Activated T-cell treated with anti-CD3 and anti-CD28 coated beads, Interleukin-2, amount 50 U/mL, for 72 hours (primary cell): ENCODE measurements at regions not wholly inside any gene's neighbourhood (a gene's known extent, or its start where the extent isn't known, plus 50 kb on each side); places are given as distances from the start of the nearest gene placed in this dataset.

Source experiments
- ATAC-seq, 2 donors: fragments of 150-1000 bp; cut with Tn5 transposase; replicated peaks in 1 of 2; 2 replicates each; pipeline ENCODE4 v1.10.0; 2021; ENCODE audit warnings: moderate library complexity in 2 of 2, mild to moderate bottlenecking in 1 of 2
- DNase-seq, 2 donors: peaks; one replicate each; pipeline ENCODE4 v3.0.0; 2021 to 2022; ENCODE audit warnings: mixed read lengths in 1 of 2
- H3K27ac Mint-ChIP-seq: one replicate; pipeline ENCODE4 v1.8.0; 2022; ENCODE audit warnings: mild to moderate bottlenecking, moderate library complexity, mixed read lengths
- H3K27me3 Mint-ChIP-seq: one replicate; pipeline ENCODE4 v1.8.0; 2022; ENCODE audit warnings: low read depth, mixed read lengths
- H3K36me3 Mint-ChIP-seq, 2 donors: one replicate each; pipeline ENCODE4 v1.8.0; 2022; ENCODE audit warnings: mixed read lengths in 2 of 2, mild to moderate bottlenecking in 1 of 2; ENCODE audit not compliant: insufficient read depth in 2 of 2
- H3K4me1 Mint-ChIP-seq: one replicate; pipeline ENCODE4 v1.8.0; 2022; ENCODE audit warnings: low read depth, mixed read lengths
- H3K4me3 Mint-ChIP-seq, 2 donors: one replicate each; pipeline ENCODE4 v1.8.0; 2022; ENCODE audit warnings: mild to moderate bottlenecking in 2 of 2, mixed read lengths in 2 of 2, moderate library complexity in 2 of 2
- H3K9me3 Mint-ChIP-seq, 2 donors: one replicate each; pipeline ENCODE4 v1.8.0; 2022; ENCODE audit warnings: mixed read lengths in 2 of 2

DNA sequence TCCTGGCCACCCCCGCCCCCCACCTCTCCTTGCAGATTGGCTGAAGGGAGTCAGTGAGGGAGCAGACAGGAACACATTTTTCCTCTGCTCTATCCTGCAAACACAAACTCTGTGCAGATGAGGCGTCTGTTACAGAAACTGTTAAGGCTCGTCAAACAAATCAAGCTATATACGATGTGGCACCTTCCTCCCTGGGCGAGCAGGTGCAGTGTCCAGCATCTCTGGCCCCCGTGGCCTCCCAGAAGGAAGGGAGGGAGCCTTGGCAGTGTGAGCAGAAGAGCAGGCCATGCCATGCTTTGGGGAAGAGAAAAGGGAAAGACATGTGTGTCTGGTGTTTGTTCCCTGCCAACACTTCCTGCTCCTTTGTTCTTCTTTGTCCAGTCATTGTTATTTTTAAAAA lies 267.8 kb downstream of the UTP18 start:
- H3K4me1 Mint-ChIP-seq, result no peaks in the 10 kb centered on the region
- H3K27me3 Mint-ChIP-seq, result peaks cover 14% of the 10 kb centered on the region
- no peak overlapping the region for H3K4me3 Mint-ChIP-seq
- no peak overlapping the region for H3K27ac Mint-ChIP-seq
- no peak for DNase-seq
- H3K9me3 Mint-ChIP-seq, result peaks cover 0 to 3% of the 10 kb centered on the region in 2 donors
- no peak for ATAC-seq
- no peaks in the 10 kb centered on the region for H3K36me3 Mint-ChIP-seq

DNA sequence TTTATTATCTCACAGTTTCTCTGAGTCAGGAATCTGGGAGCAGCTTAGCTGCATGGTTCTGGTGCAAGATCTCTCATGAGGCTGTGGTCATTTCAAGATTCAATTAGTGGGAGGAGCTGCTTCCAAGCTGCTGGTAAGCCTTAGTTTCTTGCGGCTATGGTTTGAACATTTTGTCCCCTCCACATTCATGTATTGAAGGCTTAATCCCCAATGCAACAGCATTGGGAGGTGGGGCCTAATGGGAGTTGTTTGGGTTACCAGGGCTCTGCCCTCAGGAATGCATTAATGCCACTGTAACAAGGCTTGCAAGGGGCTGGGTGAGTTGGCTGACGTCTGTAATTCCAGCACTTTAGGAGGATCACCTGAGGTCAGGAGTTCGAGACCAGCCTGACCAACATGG lies 272.9 kb downstream of the UTP18 start:
- no peak overlapping the region for H3K4me3 Mint-ChIP-seq
- H3K4me1 Mint-ChIP-seq, result no peaks in the 10 kb centered on the region
- DNase-seq (no peak), ATAC-seq (no peak)
- H3K27ac Mint-ChIP-seq, result no peak overlapping the region
- H3K36me3 Mint-ChIP-seq, result no peaks in the 10 kb centered on the region
- no peaks in the 10 kb centered on the region for H3K27me3 Mint-ChIP-seq
- H3K9me3 Mint-ChIP-seq, result no peaks in the 10 kb centered on the region

DNA sequence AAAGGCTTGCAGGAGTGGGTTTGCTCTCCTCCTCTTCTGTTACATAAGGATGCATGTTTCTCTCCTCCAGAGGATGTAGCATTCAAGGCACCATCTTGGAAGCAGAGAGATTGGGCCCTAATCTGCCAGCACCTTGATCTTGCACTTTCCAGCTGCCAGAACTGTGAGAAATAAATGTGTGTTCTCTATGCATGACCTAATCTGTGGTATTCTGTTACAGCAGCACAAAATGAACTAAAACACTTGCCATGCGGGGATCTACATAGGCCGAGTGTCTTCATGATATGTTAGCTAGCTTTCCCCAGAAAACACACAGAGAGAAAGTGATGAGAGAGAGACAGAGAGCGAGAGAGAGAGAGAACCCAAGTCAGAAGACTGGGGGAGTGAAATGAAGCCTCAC lies 273.5 kb downstream of the UTP18 start:
- no peaks in the 10 kb centered on the region for H3K4me1 Mint-ChIP-seq
- H3K9me3 Mint-ChIP-seq, result no peaks in the 10 kb centered on the region
- ATAC-seq, result no peak
- no peak for DNase-seq
- no peak overlapping the region for H3K27ac Mint-ChIP-seq
- H3K36me3 Mint-ChIP-seq, result no peaks in the 10 kb centered on the region
- H3K4me3 Mint-ChIP-seq, result no peak overlapping the region
- no peaks in the 10 kb centered on the region for H3K27me3 Mint-ChIP-seq

DNA sequence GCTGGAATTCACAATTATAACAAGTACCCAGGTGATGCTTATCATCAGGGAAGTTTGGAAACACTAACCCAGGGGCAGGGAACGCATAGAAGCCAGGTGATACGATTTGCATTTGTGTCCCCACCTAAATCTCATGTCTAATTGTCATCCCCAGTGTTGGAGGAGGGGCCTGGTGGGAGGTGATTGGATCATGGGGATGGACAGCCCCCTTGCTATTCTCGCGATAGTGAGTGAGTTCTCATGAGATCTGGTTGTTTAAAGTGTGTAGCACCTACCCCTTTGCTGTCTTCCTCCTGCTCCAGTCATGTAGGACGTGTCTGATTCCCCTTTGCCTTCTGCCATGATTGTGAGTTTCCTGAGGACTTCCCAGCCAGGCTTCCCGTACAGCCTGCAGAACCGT lies 276.3 kb downstream of the UTP18 start:
- Mint-ChIP-seq H3K36me3 (no peaks in the 10 kb centered on the region), H3K27ac (no peak overlapping the region), H3K4me3 (no peak overlapping the region), H3K4me1 (peaks cover 7% of the 10 kb centered on the region), H3K27me3 (no peaks in the 10 kb centered on the region), H3K9me3 (no peaks in the 10 kb centered on the region)
- DNase-seq, result no peak
- ATAC-seq, result no peak

DNA sequence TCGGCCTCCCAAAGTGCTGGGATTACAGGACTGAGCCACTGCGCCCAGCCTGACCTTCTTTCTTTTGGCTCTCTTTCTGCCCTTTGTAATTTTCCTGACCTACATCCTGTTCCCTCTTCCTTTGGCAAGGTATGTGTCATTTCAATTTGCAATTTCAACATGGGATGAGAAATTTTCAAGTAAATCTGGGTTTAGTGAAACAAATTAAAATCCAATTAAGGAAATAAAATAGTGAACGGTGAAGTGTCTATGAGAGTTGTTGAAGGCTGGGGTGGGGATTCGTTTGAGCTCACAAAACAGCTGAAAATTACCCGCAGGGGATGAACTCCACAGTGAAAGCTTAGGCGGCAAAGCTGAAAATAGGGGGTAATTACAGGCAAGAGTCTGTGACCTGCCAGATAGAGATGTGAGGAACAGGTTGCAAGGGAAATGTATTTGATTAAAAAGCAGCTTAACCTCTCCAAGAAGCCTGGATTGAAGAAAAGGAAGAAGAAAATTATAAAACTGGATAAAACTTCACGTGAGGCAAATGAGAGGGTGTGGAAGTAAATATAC lies 277.7 kb downstream of the UTP18 start:
- H3K9me3 Mint-ChIP-seq, result no peaks in the 10 kb centered on the region
- ATAC-seq (no peak), DNase-seq (no peak)
- H3K27ac Mint-ChIP-seq, result no peak overlapping the region
- no peaks in the 10 kb centered on the region for H3K36me3 Mint-ChIP-seq
- no peaks in the 10 kb centered on the region for H3K27me3 Mint-ChIP-seq
- H3K4me3 Mint-ChIP-seq, result no peak overlapping the region
- H3K4me1 Mint-ChIP-seq, result peaks cover 7% of the 10 kb centered on the region

DNA sequence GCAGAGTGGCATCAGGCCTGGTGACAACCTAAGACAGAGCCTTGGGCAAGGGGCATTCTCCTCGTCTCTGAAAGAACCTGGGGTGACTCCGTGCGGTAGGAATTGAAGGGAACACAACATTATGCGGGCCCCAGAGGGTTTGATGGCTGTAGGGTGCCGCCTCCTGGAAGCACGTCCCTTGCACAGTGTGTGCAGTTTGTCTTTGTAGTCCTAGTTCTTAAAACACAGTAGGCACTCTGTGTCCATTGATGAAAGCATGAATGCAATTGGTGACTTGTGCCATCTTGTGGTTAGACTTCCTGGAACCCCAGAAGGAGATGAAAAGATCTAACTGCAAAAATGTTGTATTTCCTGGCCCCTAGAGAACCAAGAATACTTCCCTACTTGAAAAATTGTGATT lies 279.8 kb downstream of the UTP18 start:
- Mint-ChIP-seq H3K4me1 (peaks cover 7% of the 10 kb centered on the region), H3K27me3 (no peaks in the 10 kb centered on the region), H3K4me3 (no peak overlapping the region), H3K36me3 (no peaks in the 10 kb centered on the region), H3K27ac (no peak overlapping the region), H3K9me3 (no peaks in the 10 kb centered on the region)
- DNase-seq, result no peak
- no peak for ATAC-seq

DNA sequence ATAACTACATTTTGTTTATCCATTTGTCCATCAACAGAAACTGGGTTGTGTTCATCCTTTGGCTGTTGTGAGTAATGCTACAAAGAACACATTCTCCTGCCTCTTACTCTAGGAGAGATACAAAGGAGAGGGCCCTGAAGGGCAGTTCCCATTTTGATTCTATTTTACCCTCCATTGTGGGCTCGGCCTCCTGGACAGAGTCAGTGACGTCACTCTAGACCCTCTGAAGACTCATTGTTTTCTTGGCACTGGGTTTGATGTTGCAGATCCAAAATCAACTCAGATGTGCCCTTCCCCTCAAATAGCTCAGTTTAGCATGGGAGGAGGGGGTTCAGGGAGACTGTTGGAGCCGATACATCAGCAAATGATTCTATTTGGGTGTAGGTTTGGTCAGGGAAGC lies 280.9 kb downstream of the UTP18 start:
- Mint-ChIP-seq H3K9me3 (no peaks in the 10 kb centered on the region), H3K27me3 (no peaks in the 10 kb centered on the region), H3K4me3 (no peak overlapping the region), H3K36me3 (no peaks in the 10 kb centered on the region), H3K27ac (no peak overlapping the region), H3K4me1 (peaks cover 7% of the 10 kb centered on the region)
- no peak for ATAC-seq
- DNase-seq, result no peak

DNA sequence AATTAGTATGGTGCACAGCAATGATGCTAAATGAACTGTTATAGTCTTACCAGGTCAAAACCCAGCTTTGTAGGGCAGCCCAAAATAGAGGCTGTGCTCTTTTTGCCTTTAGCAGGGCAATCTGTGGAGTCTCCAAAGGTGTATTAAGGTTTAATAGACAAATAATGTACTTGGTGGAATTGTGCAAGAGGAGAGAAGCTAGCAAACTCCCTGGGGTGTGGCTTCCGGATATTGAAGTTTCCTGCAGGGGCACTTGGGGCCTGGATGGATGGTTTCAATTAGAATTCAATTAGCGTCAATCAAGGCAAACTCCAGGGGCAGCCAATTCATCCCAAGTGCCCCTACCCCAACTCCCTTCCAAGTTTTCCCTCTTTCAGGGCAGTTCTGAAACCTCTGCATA lies 285.8 kb downstream of the UTP18 start:
- no peak overlapping the region for H3K4me3 Mint-ChIP-seq
- H3K27ac Mint-ChIP-seq, result no peak overlapping the region
- DNase-seq (no peak), ATAC-seq (no peak)
- H3K9me3 Mint-ChIP-seq, result no peaks in the 10 kb centered on the region
- no peaks in the 10 kb centered on the region for H3K4me1 Mint-ChIP-seq
- no peaks in the 10 kb centered on the region for H3K36me3 Mint-ChIP-seq
- H3K27me3 Mint-ChIP-seq, result no peaks in the 10 kb centered on the region

DNA sequence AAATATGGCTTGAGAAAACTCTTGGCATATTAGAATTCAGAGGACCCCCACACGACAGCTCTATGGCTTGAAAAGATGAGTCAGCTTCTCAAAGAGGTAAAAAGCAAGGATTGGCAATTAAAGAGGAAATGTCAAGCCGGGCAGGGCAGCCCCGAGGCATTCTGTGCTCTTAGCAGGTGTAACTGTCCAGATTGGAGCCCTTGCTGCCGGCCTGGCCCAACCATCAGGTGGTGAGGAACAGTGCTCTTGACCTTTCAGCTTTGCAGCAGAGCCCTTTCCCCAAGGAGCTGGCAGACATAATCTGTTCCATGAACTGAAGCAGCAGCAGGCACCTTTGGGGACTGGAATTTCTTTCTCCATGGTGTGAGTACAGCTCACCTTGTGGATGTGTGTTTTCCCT lies 287.8 kb downstream of the UTP18 start:
- no peak for DNase-seq
- ATAC-seq, result no peak
- no peak overlapping the region for H3K27ac Mint-ChIP-seq

DNA sequence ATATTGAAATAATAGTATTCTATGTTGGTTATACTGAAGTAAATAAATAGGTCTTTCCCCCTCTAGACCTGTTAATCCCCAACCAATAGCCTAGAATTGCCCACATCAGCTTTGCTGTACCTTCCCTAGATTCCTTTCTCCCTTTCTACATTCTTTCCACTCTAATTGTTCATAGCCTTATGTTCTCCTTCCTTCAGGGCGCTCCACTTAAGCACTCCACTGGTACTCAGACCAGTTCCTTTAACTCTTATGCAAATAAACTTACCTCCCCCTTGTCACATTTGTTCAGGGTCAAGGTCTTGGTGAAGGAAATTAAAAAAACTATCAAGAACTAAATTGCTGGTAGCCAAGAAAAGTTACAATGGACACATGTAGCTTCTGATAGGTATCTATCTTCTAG lies 294.8 kb downstream of the UTP18 start:
- no peak for DNase-seq
- H3K4me3 Mint-ChIP-seq, result no peak overlapping the region
- no peak overlapping the region for H3K27ac Mint-ChIP-seq
- no peaks in the 10 kb centered on the region for H3K4me1 Mint-ChIP-seq
- H3K27me3 Mint-ChIP-seq, result peaks cover 21% of the 10 kb centered on the region
- ATAC-seq, result no peak
- no peaks in the 10 kb centered on the region for H3K9me3 Mint-ChIP-seq
- H3K36me3 Mint-ChIP-seq, result no peaks in the 10 kb centered on the region

More for the DNA sequence above, 287.8 kb downstream of the UTP18 start:
- Mint-ChIP-seq H3K4me1 (no peaks in the 10 kb centered on the region), H3K36me3 (no peaks in the 10 kb centered on the region), H3K9me3 (no peaks in the 10 kb centered on the region), H3K27me3 (no peaks in the 10 kb centered on the region), H3K4me3 (no peak overlapping the region)

DNA sequence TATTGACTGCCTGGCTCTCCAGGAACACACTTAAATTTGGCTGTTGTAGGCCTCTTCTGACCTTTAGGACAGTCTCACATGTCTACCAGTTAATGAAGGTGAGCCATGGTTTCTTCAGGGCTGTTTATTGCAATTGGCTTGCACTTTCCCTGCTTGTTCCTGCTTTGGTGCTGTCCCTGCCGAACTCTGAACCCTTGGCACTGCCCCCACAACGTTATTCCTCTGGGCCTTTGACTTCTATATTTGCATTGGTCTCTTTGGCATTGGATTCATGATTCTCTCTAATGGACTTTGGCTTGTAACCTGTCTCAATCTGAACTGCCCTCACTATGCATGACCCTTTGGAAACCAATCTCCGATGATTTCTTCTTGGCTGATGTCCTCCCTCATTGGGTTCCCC lies 299.4 kb downstream of the UTP18 start:
- Mint-ChIP-seq H3K4me3 (no peak overlapping the region), H3K27me3 (peaks cover 46% of the 10 kb centered on the region), H3K4me1 (no peaks in the 10 kb centered on the region), H3K27ac (no peak overlapping the region), H3K9me3 (no peaks in the 10 kb centered on the region), H3K36me3 (no peaks in the 10 kb centered on the region)
- DNase-seq (no peak), ATAC-seq (no peak)

DNA sequence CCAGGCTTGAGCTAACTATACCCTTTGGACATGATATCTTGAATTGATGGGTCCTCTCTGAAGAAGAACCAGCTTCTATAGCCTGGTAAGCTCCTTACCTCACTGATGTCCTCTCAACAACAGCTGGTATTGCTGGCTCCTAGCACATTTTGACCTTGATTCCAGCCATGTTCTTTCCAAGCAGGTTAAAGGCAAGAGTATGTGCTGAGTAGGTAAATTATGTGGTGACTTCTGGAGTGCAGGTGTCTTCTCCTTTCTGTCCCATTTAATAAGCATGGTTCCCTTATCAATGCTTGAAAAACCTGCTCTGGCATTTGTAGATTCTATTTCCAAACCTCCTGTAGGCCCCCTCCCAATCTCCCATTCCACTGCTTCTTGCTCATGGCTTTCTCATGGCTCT lies 300.1 kb downstream of the UTP18 start:
- ATAC-seq (no peak), DNase-seq (no peak)
- Mint-ChIP-seq H3K9me3 (no peaks in the 10 kb centered on the region), H3K27ac (no peak overlapping the region), H3K4me1 (no peaks in the 10 kb centered on the region), H3K4me3 (no peak overlapping the region), H3K36me3 (no peaks in the 10 kb centered on the region), H3K27me3 (peaks cover 42% of the 10 kb centered on the region)

DNA sequence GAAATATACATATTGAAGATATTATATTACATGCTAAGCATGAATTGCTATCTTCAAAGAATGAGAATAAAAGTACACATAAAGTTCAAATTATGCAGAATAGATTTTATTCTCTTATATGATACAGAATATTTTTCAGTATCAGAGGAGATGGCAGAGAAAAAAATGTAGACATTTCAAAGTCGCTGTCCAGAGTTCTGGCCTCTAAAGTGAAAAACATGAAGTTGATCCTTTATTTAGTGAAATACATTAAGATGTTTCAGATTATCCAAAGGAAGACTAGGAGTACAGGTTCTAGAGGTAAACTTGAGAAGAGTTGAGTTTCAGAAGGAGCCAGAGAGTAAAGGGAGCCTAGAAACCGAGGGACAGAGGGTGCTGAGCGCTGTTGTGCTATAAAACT lies 303.6 kb downstream of the UTP18 start:
- H3K4me1 Mint-ChIP-seq, result no peaks in the 10 kb centered on the region
- H3K9me3 Mint-ChIP-seq, result peaks cover 0 to 2% of the 10 kb centered on the region in 2 donors
- H3K36me3 Mint-ChIP-seq, result no peaks in the 10 kb centered on the region
- peaks cover 36% of the 10 kb centered on the region for H3K27me3 Mint-ChIP-seq
- DNase-seq (no peak), ATAC-seq (no peak)
- H3K27ac Mint-ChIP-seq, result no peak overlapping the region
- H3K4me3 Mint-ChIP-seq, result no peak overlapping the region

DNA sequence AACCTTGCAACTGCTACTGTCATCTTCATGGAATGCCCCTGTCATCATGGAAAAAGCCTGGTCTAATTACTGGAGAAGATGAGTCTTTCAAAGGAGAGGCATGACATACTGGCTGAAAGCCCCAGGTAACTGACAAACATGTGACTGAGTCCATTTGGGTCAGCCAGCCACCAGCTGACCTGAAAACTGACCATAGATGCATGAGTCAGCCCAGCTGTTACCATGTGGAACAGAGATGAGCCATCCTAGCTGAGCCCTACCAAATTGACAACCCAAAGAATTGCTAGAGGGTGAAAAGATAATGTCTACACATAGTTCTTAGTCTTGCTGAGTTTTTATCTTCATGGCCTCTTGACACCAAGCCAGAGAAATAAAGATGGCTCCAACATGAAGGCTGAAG lies 311.8 kb downstream of the UTP18 start:
- peaks cover 23% of the 10 kb centered on the region for H3K27me3 Mint-ChIP-seq
- ATAC-seq (no peak), DNase-seq (no peak)
- no peaks in the 10 kb centered on the region for H3K4me1 Mint-ChIP-seq
- peaks cover 0 to 5% of the 10 kb centered on the region in 2 donors for H3K36me3 Mint-ChIP-seq
- H3K27ac Mint-ChIP-seq, result no peak overlapping the region
- peaks cover 7% of the 10 kb centered on the region in 2 donors for H3K9me3 Mint-ChIP-seq
- H3K4me3 Mint-ChIP-seq, result no peak overlapping the region
